Chondrocyte (in vitro differentiated cells): ENCODE measurements at regions not wholly inside any gene's neighbourhood (a gene's known extent, or its start where the extent isn't known, plus 50 kb on each side); places are given as distances from the start of the nearest gene placed in this dataset.
A peak's percentile ranks its signal among the peaks of the same experiment; 100 is the strongest.

Experiments
- DNase-seq: peaks from one replicate; pipeline ENCODE4 v3.0.0; 2021; ENCODE audit warnings: mixed read lengths, low spot score
- H3K27ac Mint-ChIP-seq: one replicate; pipeline ENCODE4 v1.8.0; 2021; ENCODE audit warnings: mild to moderate bottlenecking, moderate library complexity, mixed read lengths; ENCODE audit not compliant: unreplicated experiment
- H3K27me3 Mint-ChIP-seq: 2 replicates; pipeline ENCODE4 v1.8.0; 2021; ENCODE audit warnings: low read depth, mixed read lengths
- H3K36me3 Mint-ChIP-seq: 2 replicates; pipeline ENCODE4 v1.8.0; 2021; ENCODE audit warnings: low read depth, mixed read lengths
- H3K4me1 Mint-ChIP-seq: 2 replicates; pipeline ENCODE4 v1.8.0; 2021; ENCODE audit warnings: low read depth, mild to moderate bottlenecking, mixed read lengths
- H3K4me3 Mint-ChIP-seq: one replicate; pipeline ENCODE4 v1.8.0; 2021; ENCODE audit warnings: mild to moderate bottlenecking, moderate library complexity, mixed read lengths; ENCODE audit not compliant: unreplicated experiment
- H3K9me3 Mint-ChIP-seq: 2 replicates; pipeline ENCODE4 v1.8.0; 2021; ENCODE audit warnings: low read depth, mixed read lengths
- TF ChIP-seq, protein P1 (sequence below): fragments of 200-600 bp; sonication (generic); IDR thresholded peaks from 2 replicates; pipeline ENCODE4 v1.5.0; 2021; ENCODE audit warnings: antibody characterized with exemption, mild to moderate bottlenecking, moderate library complexity

DNA sequence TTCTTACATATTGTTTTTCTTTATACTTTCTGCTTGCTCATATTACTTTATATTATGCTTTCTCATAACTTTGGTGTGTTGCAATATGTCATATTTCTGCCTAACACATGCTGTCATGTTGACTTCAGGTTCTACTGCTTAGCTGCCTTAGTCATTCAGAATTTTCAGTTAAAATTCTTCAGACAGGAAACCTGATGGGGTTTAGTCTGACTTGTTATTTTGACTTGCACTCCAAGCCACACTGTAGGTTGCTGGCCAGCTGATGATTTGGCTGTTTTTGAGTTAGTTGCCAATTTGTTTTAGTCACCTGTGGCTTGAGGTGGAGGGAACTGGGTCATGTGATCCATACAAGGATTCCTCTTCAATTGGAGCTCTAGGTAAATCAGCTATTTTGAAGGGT, 315.4 kb downstream of the MAP2K6 start:
- no peak for DNase-seq
- H3K4me1 Mint-ChIP-seq = peaks cover 14% of the 10 kb centered on the region
- no peaks in the 10 kb centered on the region for H3K36me3 Mint-ChIP-seq

DNA sequence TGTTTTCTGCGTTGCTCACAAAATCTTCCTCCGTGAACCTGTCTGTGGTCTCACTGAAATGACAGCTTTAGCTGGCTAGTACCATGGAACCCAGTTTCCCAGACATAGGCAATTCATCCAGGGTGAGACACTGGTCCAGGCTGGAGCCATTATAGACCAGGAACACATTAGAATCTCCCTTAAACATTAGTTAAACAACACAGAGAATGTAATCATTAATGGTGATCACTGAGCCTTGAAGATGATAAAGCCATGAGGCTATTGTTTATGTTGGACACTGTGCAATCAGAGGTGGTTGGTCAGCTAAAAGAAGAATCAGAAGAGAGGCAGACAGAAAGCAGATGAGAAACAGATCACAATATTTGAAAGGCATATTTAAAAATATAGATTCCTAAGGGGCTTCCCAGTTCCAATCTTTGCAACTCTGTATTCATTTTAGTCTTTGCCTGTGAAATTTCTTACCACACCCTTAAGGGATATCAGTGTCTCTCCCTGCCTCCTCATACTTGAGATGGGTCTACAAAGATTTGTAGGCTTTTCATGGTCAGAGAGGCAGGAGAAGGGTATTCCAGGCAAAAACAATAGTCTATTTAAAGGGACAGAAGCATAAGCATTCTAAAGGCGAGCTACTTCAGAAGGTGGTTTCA, 317.9 kb downstream of the MAP2K6 start:
- DNase-seq = no peak
- Mint-ChIP-seq H3K4me3 (no peak overlapping the region), H3K9me3 (peaks cover 16% of the 10 kb centered on the region), H3K36me3 (no peaks in the 10 kb centered on the region), H3K27me3 (no peaks in the 10 kb centered on the region), H3K27ac (no peak overlapping the region), H3K4me1 (peaks cover 14% of the 10 kb centered on the region)
- TF ChIP-seq, protein P1, sequence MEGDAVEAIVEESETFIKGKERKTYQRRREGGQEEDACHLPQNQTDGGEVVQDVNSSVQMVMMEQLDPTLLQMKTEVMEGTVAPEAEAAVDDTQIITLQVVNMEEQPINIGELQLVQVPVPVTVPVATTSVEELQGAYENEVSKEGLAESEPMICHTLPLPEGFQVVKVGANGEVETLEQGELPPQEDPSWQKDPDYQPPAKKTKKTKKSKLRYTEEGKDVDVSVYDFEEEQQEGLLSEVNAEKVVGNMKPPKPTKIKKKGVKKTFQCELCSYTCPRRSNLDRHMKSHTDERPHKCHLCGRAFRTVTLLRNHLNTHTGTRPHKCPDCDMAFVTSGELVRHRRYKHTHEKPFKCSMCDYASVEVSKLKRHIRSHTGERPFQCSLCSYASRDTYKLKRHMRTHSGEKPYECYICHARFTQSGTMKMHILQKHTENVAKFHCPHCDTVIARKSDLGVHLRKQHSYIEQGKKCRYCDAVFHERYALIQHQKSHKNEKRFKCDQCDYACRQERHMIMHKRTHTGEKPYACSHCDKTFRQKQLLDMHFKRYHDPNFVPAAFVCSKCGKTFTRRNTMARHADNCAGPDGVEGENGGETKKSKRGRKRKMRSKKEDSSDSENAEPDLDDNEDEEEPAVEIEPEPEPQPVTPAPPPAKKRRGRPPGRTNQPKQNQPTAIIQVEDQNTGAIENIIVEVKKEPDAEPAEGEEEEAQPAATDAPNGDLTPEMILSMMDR = no peak

More for the DNA sequence above, 315.4 kb downstream of the MAP2K6 start:
- H3K27ac Mint-ChIP-seq = no peak overlapping the region
- no peaks in the 10 kb centered on the region for H3K27me3 Mint-ChIP-seq
- no peaks in the 10 kb centered on the region for H3K9me3 Mint-ChIP-seq
- TF ChIP-seq, protein P1 = no peak
- no peak overlapping the region for H3K4me3 Mint-ChIP-seq

DNA sequence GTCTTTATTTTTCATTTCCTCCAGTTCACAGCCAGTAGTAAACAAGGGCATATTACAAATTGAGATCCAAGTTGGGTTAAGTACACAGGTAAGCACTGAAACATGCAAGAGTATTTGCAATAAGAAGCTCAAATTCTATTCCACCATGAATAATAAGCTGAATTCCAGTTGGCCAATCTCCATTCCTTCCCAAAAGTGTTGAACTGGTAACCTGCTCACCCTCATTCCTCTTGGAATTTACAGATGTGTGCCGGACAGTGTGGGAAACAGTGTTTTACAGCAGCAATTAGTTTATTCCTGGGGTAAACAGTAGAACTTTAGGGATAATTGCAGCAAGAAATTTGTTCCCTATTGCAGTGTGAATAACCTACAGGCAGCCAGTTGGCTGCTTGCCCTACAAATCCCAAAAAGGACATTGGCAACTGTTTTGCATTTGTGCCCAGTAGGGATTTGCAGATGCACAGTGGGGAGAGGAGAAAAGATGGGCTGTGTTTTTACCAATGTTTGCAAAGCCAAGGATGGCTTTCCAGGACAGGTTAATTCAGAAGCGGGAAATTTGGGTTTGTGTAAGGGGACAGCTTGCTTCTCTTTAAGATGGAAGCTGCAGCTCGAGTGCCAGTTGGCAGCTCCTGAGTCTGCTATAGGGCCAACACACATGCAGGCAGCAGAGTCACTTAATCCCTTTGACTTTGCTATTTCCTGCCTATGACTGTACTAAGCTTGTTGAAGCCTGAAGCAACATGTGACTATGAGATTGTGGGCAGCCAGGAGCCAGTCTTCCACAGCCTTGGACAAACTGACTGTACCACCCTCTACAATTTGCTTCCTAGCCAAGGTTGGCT, 318.9 kb downstream of the MAP2K6 start:
- peaks cover 14% of the 10 kb centered on the region for H3K4me1 Mint-ChIP-seq
- no peaks in the 10 kb centered on the region for H3K36me3 Mint-ChIP-seq
- H3K27ac Mint-ChIP-seq = peak overlapping the region; percentile 66
- no peak for DNase-seq
- H3K4me3 Mint-ChIP-seq = no peak overlapping the region
- peaks cover 23% of the 10 kb centered on the region for H3K9me3 Mint-ChIP-seq
- TF ChIP-seq, protein P1 = no peak
- no peaks in the 10 kb centered on the region for H3K27me3 Mint-ChIP-seq

DNA sequence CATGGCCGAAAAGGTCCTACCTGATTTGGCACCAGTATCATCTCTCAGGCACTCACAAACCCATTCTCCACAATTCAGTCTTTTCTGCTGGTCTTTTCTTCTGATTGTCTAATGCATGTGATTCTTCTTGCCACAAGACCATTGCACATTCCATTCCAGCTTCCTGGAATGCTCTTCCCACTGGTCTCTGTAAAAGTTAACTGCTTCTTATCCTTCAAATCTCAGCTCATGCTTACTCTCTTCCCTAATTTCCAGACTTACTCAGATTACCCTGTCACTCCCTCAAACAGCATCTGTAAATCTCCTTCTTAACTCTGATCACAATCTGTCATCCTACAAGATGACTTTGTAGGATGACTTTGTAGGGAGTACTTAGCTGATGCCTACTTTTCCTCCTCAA, 320.2 kb downstream of the MAP2K6 start:
- DNase-seq = no peak
- TF ChIP-seq, protein P1 = no peak
- Mint-ChIP-seq H3K9me3 (peaks cover 24% of the 10 kb centered on the region), H3K4me3 (no peak overlapping the region), H3K4me1 (peaks cover 14% of the 10 kb centered on the region), H3K36me3 (no peaks in the 10 kb centered on the region), H3K27me3 (no peaks in the 10 kb centered on the region), H3K27ac (no peak overlapping the region)

DNA sequence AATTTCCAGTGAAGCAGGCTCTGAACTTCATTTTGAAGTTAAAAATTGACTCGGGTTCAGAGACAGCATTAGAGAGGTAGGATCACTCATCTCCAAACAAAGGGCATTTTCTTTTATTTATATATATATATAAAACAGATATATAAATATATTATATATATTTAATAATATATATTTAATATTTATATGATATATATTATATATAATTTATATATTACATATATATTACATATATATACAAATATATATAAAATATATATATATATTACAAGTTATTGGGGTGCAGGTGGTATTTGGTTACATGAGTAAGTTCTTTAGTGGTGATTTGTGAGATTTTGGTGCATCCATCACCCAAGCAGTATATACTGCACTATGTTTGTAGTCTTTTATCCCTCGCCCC, 320.8 kb downstream of the MAP2K6 start:
- H3K9me3 Mint-ChIP-seq = peaks cover 28% of the 10 kb centered on the region
- H3K36me3 Mint-ChIP-seq = no peaks in the 10 kb centered on the region
- H3K4me1 Mint-ChIP-seq = peaks cover 14% of the 10 kb centered on the region
- no peak for DNase-seq
- no peak overlapping the region for H3K4me3 Mint-ChIP-seq
- TF ChIP-seq, protein P1 = no peak
- no peaks in the 10 kb centered on the region for H3K27me3 Mint-ChIP-seq
- H3K27ac Mint-ChIP-seq = no peak overlapping the region
